IMR-90 (cell line): ENCODE measurements at regions not wholly inside any gene's neighbourhood (a gene's known extent, or its start where the extent isn't known, plus 50 kb on each side); places are given as distances from the start of the nearest gene placed in this dataset.

Source experiments
- ATAC-seq: fragments of 200-7000 bp; cut with Tn5 transposase; 2 replicates; pipeline ENCODE4 v1.9.1; 2020; ENCODE audit warnings: low read depth, mild to moderate bottlenecking, moderate library complexity
- BruUV-seq: library from RNA; stranded (reverse); fragments of 400-500 nt; replicated peaks from 2 replicates; lab custom pipeline; 2021; lab: Mats Ljungman, UMichigan
- CTCF ChIA-PET: fragments of 300-600 bp; formaldehyde crosslinking; extraction: SDS; loops from one replicate; lab custom pipeline; 2021; ENCODE audit warnings: antibody characterized with exemption; lab: Yijun Ruan, JAX
- POLR2A ChIA-PET: fragments of 300-600 bp; sonication (Branson Sonifier 250); formaldehyde crosslinking; loops from one replicate; lab custom pipeline; 2022; ENCODE audit warnings: antibody characterized with exemption; ENCODE audit not compliant: unreplicated experiment; lab: Charles Lee
- DNase-seq: peaks from one replicate; pipeline ENCODE4 v3.0.0; 2013
- H2AFZ ChIP-seq: replicated peaks from 2 replicates; pipeline ENCODE3; 2013; ENCODE audit warnings: low read length, mild to moderate bottlenecking; ENCODE audit not compliant: poor library complexity
- H2AK5ac ChIP-seq: 2 replicates; pipeline ENCODE4 v1.6.1; 2013; ENCODE audit warnings: low read depth, low read length, inconsistent platforms
- H2AK9ac ChIP-seq: replicated peaks from 2 replicates; pipeline ENCODE3; 2013; ENCODE audit warnings: mild to moderate bottlenecking, low read depth, low read length, moderate library complexity; ENCODE audit not compliant: poor library complexity
- H2BK120ac ChIP-seq: 2 replicates; pipeline ENCODE4 v1.6.1; 2013; ENCODE audit warnings: low read depth, low read length, inconsistent platforms
- H2BK15ac ChIP-seq: 3 replicates; pipeline ENCODE4 v1.6.1; 2013; ENCODE audit warnings: low read depth, low read length, inconsistent platforms
- H2BK20ac ChIP-seq: 2 replicates; pipeline ENCODE4 v1.6.1; 2013; ENCODE audit warnings: low read depth, mild to moderate bottlenecking, inconsistent platforms, low read length, moderate library complexity
- H2BK5ac ChIP-seq: 2 replicates; pipeline ENCODE4 v1.6.1; 2013; ENCODE audit warnings: mild to moderate bottlenecking, low read depth, low read length, inconsistent platforms; ENCODE audit not compliant: poor library complexity, severe bottlenecking
- H3K14ac ChIP-seq: replicated peaks from 2 replicates; pipeline ENCODE4 v1.6.1; 2013; ENCODE audit warnings: low read depth, low read length, inconsistent platforms
- H3K18ac ChIP-seq: 2 replicates; pipeline ENCODE4 v1.6.1; 2013; ENCODE audit warnings: low read depth, low read length, control low read depth
- H3K23ac ChIP-seq: 2 replicates; pipeline ENCODE4 v1.6.1; 2013; ENCODE audit warnings: low read depth, low read length, inconsistent platforms
- H3K27ac ChIP-seq: 2 replicates; pipeline ENCODE4 v1.5.1; 2013; ENCODE audit warnings: mild to moderate bottlenecking, control low read depth, low read length; ENCODE audit not compliant: insufficient read depth
- H3K27me3 ChIP-seq: 2 replicates; pipeline ENCODE4 v1.6.1; 2013; ENCODE audit warnings: low read length; ENCODE audit not compliant: control insufficient read depth, insufficient read depth
- H3K36me3 ChIP-seq: 2 replicates; pipeline ENCODE4 v1.6.1; 2013; ENCODE audit warnings: low read length, mixed read lengths; ENCODE audit not compliant: control insufficient read depth, insufficient read depth
- H3K4ac ChIP-seq: 2 replicates; pipeline ENCODE4 v1.6.1; 2013; ENCODE audit warnings: low read depth, low read length, inconsistent platforms
- H3K4me1 ChIP-seq: 2 replicates; pipeline ENCODE4 v1.6.1; 2013; ENCODE audit warnings: low read length, mixed read lengths; ENCODE audit not compliant: control insufficient read depth, insufficient read depth
- H3K4me2 ChIP-seq: 2 replicates; pipeline ENCODE4 v1.6.1; 2013; ENCODE audit warnings: low read depth, mild to moderate bottlenecking, control low read depth, low read length, moderate library complexity
- H3K4me3 ChIP-seq: 2 replicates; pipeline ENCODE4 v1.5.1; 2013; ENCODE audit warnings: low read depth, mild to moderate bottlenecking, control low read depth, low read length, moderate library complexity; ENCODE audit not compliant: insufficient read depth
- H3K56ac ChIP-seq: 2 replicates; pipeline ENCODE4 v1.6.1; 2013; ENCODE audit warnings: low read length, inconsistent platforms; ENCODE audit not compliant: insufficient read depth; ENCODE audit errors: extremely low read depth
- H3K79me1 ChIP-seq, 2 experiments: 2 replicates each; pipeline ENCODE4 v1.6.1; 2013; ENCODE audit warnings: low read length in 2 of 2, inconsistent platforms in 1 of 2, low read depth in 1 of 2
- H3K9ac ChIP-seq: 2 replicates; pipeline ENCODE4 v1.6.1; 2013; ENCODE audit warnings: low read depth, low read length, control low read depth
- H3K9me1 ChIP-seq: 2 replicates; pipeline ENCODE4 v1.6.1; 2013; ENCODE audit warnings: low read length, inconsistent platforms; ENCODE audit not compliant: insufficient read depth
- H3K9me3 ChIP-seq: 2 replicates; pipeline ENCODE4 v1.6.1; 2013; ENCODE audit warnings: low read length; ENCODE audit not compliant: control insufficient read depth, insufficient read depth
- H4K20me1 ChIP-seq: 2 replicates; pipeline ENCODE4 v1.6.1; 2013; ENCODE audit warnings: low read length, inconsistent platforms; ENCODE audit not compliant: insufficient read depth
- H4K5ac ChIP-seq: 2 replicates; pipeline ENCODE4 v1.6.1; 2013; ENCODE audit warnings: mild to moderate bottlenecking, low read depth, low read length, control low read depth
- H4K8ac ChIP-seq, 2 experiments: 2 replicates each; pipeline ENCODE4 v1.6.1; 2013; ENCODE audit warnings: low read depth in 2 of 2, low read length in 2 of 2, control low read depth in 1 of 2, inconsistent platforms in 1 of 2
- H4K91ac ChIP-seq: 2 replicates; pipeline ENCODE4 v1.6.1; 2013; ENCODE audit warnings: low read depth, low read length, inconsistent platforms; ENCODE audit not compliant: insufficient read depth
- BHLHE40 ChIP-seq: fragments of 150-350 bp; IDR thresholded peaks from 2 replicates; pipeline ENCODE4 v1.6.1; 2016; ENCODE audit warnings: mild to moderate bottlenecking, low read depth, low read length
- CEBPB ChIP-seq: IDR thresholded peaks from 2 replicates; pipeline ENCODE4 v1.6.1; 2012; ENCODE audit warnings: low read depth, low read length, improper control_type of control experiment
- CHD1 ChIP-seq: IDR thresholded peaks from 2 replicates; pipeline ENCODE4 v1.6.1; 2012; ENCODE audit warnings: low read depth, low read length, improper control_type of control experiment
- CTCF ChIP-seq: conservative IDR thresholded peaks from 2 replicates; pipeline ENCODE4 v1.5.1; 2012; ENCODE audit warnings: mild to moderate bottlenecking, low read depth, low read length, improper control_type of control experiment
- ELK1 ChIP-seq: fragments of 150-350 bp; IDR thresholded peaks from 2 replicates; pipeline ENCODE4 v1.6.1; 2016; ENCODE audit warnings: low read depth, mild to moderate bottlenecking, low read length, moderate library complexity, borderline replicate concordance
- FOS ChIP-seq: fragments of 150-350 bp; IDR thresholded peaks from 2 replicates; pipeline ENCODE4 v1.6.1; 2016; ENCODE audit warnings: low read depth, low read length
- MAFK ChIP-seq: IDR thresholded peaks from 2 replicates; pipeline ENCODE4 v1.6.1; 2012; ENCODE audit warnings: low read depth, low read length, improper control_type of control experiment
- MAZ ChIP-seq: IDR thresholded peaks from 2 replicates; pipeline ENCODE4 v1.6.1; 2012; ENCODE audit warnings: low read depth, mild to moderate bottlenecking, low read length, improper control_type of control experiment, moderate library complexity, borderline replicate concordance
- MXI1 ChIP-seq: IDR thresholded peaks from 2 replicates; pipeline ENCODE4 v1.6.1; 2012; ENCODE audit warnings: low read depth, mild to moderate bottlenecking, low read length, moderate library complexity, borderline replicate concordance
- NFE2L2 ChIP-seq: fragments of 150-350 bp; IDR thresholded peaks from 2 replicates; pipeline ENCODE4 v1.6.1; 2016; ENCODE audit warnings: low read depth, mild to moderate bottlenecking, low read length
- POLR2A ChIP-seq: IDR thresholded peaks from 2 replicates; pipeline ENCODE4 v1.6.1; 2012; ENCODE audit warnings: mild to moderate bottlenecking, low read depth, low read length
- RAD21 ChIP-seq: IDR thresholded peaks from 2 replicates; pipeline ENCODE4 v1.6.1; 2012; ENCODE audit warnings: low read length, improper control_type of control experiment
- RCOR1 ChIP-seq: IDR thresholded peaks from 2 replicates; pipeline ENCODE4 v1.6.1; 2012; ENCODE audit warnings: mild to moderate bottlenecking, low read length, improper control_type of control experiment; ENCODE audit not compliant: insufficient replicate concordance
- RFX5 ChIP-seq: IDR thresholded peaks from 2 replicates; pipeline ENCODE4 v1.8.0; 2012; ENCODE audit warnings: low read depth, mild to moderate bottlenecking, low read length, moderate library complexity
- SMC3 ChIP-seq: fragments of 150-350 bp; IDR thresholded peaks from 2 replicates; pipeline ENCODE4 v1.6.1; 2016; ENCODE audit warnings: low read depth, mild to moderate bottlenecking, antibody characterized with exemption, low read length, moderate library complexity
- dilution Hi-C: fragments of 300-500 bp; cut with HindIII; formaldehyde crosslinking; loops from one replicate; pipeline ENCODE4 v1.14.3; 2018; ENCODE audit warnings: low sequenced_read_pairs; ENCODE audit not compliant: unreplicated experiment
- in situ Hi-C: fragments of 300-500 bp; cut with MboI; formaldehyde crosslinking; loops from 3 replicates; pipeline ENCODE4 v1.14.3; 2019; ENCODE audit warnings: low sequenced_read_pairs, inconsistent platforms, mixed read lengths
- intact Hi-C: fragments of 100-400 bp; cut with micrococcal nuclease; formaldehyde crosslinking; loops from 2 replicates; pipeline ENCODE4 v1.10.0; 2022
- TF ChIP-seq, protein P1 (sequence below): fragments of 150-350 bp; IDR thresholded peaks from 2 replicates; pipeline ENCODE4 v1.6.1; 2017; ENCODE audit warnings: mild to moderate bottlenecking, antibody characterized with exemption, low read length, low read depth

- Histone ChIP-seq H2BK120ac (no peak overlapping the region), H3K56ac (no peak overlapping the region), H2BK15ac (no peak overlapping the region), H4K8ac (no peak overlapping the region), H2AK5ac (no peak overlapping the region), H2AFZ (no peak overlapping the region), H3K4ac (no peak overlapping the region), H3K27me3 (peaks cover 7% of the 10 kb centered on the region; the same call in 1 of the 2 replicates), H2BK5ac (no peak overlapping the region), H4K5ac (no peak overlapping the region), H3K4me2 (no peak overlapping the region), H2BK20ac (no peak overlapping the region), H3K27ac (no peak overlapping the region), H3K9me3 (no peaks in the 10 kb centered on the region), H4K20me1 (no peaks in the 10 kb centered on the region), H3K18ac (no peak overlapping the region), H2AK9ac (no peak overlapping the region), H3K4me1 (no peaks in the 10 kb centered on the region), H3K9ac (no peak overlapping the region), H3K79me1 (no peaks in the 10 kb centered on the region), H4K91ac (no peak overlapping the region), H3K14ac (no peak overlapping the region), H3K9me1 (no peaks in the 10 kb centered on the region), H3K36me3 (no peaks in the 10 kb centered on the region), H3K23ac (no peak overlapping the region), H3K4me3 (no peak overlapping the region)
- TF ChIP-seq RFX5 (no peak), MXI1 (no peak), SMC3 (no peak), BHLHE40 (no peak), CHD1 (no peak), CTCF (no peak), POLR2A (no peak), CEBPB (no peak), FOS (no peak), MAFK (no peak), MAZ (no peak), ELK1 (no peak), RCOR1 (no peak), RAD21 (no peak), NFE2L2 (no peak)
- TF ChIP-seq, protein P1, sequence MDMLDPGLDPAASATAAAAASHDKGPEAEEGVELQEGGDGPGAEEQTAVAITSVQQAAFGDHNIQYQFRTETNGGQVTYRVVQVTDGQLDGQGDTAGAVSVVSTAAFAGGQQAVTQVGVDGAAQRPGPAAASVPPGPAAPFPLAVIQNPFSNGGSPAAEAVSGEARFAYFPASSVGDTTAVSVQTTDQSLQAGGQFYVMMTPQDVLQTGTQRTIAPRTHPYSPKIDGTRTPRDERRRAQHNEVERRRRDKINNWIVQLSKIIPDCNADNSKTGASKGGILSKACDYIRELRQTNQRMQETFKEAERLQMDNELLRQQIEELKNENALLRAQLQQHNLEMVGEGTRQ, result no peak
- BruUV-seq, result no TSS peak
- ATAC-seq, result no peak
- no peak for DNase-seq
- in situ Hi-C loops, result no loop called here
- dilution Hi-C loops, result no loop called here
- intact Hi-C loops, result no loop called here
- CTCF ChIA-PET, result no interaction called here
- POLR2A ChIA-PET, result no interaction called here
Observed at GRCh38 chr10:33535866-33536265, 201.4 kb upstream of the NRP1 start.
